ENCODE measurements at regions not wholly inside any gene's neighbourhood (a gene's known extent, or its start where the extent isn't known, plus 50 kb on each side); places are given as distances from the start of the nearest gene placed in this dataset.

DNA sequence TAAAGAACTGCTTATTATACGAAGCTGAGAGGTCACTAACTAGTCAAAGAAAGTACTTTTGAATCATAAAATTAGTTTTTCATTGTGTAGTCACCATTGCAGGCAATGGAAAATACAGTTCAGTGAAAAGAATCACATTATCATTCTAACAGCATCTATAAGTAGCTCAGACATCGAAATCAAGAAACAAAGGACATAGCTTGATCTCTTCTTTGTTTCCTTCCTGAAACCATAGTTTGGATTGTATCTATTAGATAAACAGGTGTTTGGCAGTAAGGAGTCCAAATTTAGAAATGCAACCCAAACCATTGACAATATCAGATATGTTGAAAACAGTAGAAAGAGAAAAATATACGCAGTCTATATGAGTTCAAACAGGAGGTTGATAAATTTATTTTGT lies 697.3 kb downstream of the TFAP2A start:
- TF ChIP-seq GATA2 (IDR thresholded peaks at IDR 0.05; ENCODE audit: low read depth, low read length) = no peak
- TF ChIP-seq GATA3 (IDR thresholded peaks at IDR 0.05; ENCODE audit: low read depth, low read length) = no peak

Data from SH-SY5Y (cell line).